ENCODE measurements at regions not wholly inside any gene's neighbourhood (a gene's known extent, or its start where the extent isn't known, plus 50 kb on each side); places are given as distances from the start of the nearest gene placed in this dataset.

DNA sequence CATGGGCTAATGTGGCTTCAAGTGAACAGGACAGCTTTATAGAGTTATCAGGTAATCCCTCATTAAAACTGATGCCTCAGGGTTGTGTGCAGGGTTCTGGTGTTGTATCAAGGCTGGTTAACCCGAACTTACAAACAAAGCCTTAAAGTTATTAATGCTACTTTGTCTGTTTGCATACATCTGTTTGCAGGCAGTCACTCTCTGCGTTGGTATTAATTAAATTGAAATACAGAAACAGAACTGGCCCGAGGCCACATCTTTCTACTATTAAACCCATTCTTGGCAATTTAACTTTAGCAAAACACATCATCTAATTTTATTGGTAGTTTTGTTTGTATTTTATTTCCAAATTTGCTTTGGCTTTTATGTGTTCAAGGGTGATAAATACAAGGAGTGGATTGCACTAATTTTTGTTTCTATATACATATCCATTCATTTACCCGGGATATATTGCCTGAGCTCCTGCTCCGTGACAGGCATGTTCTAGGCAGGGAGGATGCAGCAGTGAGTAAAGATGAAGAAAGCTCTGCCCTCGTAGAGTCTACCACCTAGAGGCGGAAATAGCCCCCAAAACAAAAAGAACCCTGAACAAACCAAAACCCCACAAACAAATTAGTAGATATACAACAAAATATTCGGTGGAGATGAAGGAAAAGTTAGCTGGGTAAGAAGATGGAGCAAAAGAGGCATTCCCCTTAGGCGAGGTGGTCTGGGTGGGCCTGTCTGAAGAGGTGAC lies 164.2 kb downstream of the MACROH2A1 start:
- no peak for DNase-seq

DNA sequence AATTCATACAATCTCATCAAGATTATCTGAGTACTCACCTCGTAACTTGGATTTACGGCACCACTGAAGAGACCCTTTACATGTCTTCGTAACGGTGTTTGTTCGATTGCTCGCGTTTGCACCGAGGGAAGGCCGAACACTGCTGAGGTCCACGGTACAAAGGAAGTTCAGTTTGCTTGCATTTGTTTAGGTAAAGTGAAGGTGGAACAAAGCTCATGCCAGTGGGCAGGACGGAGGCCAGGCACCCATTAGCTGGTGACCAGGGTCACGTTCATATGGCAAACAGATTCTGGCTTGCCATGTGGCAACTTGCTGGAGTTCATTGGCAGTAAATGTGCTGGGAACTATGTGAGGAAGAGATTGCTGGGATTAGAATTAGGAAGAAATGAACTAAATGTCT lies 164.8 kb downstream of the MACROH2A1 start:
- DNase-seq, result no peak

DNA sequence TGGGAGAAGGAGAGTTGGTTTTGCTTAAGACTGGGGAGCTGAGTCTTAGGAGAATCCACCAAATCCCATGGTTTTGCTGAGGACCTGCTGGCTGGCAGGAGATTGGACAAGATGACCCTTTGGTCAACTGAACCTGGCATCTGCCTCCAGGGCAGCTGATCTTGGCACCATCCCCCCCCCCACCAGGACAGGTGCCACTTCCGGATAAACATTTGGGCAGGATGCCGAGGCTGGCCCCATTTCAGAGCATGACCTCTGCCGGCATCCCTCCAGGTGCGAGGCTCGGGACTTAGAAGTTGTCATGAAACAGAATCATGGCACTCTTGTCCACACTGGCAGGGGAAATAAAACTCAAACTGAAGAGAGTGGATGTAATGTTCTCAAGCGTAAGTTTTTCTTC lies 165.6 kb downstream of the MACROH2A1 start:
- no peak for DNase-seq

DNA sequence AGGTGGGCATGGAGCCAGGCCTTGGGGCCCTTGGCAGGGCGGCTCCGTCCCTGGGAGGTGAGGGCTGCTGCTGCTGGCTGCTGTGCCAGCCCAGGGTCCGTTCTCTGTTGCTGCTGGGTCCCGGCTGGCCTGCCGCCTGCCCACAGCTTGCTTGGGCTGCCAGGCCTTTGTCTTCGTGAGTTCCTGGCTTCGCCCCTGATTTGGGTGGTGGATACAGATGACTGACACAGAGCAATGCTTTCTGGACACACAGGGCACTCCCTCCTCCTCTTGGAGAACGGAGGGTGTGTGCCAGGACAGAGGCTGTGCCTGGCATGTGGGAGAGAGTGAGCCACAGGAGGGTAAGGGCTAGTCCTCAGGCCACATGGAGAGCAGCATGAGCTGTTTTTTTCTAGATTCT lies 166.1 kb downstream of the MACROH2A1 start:
- no peak for DNase-seq

DNA sequence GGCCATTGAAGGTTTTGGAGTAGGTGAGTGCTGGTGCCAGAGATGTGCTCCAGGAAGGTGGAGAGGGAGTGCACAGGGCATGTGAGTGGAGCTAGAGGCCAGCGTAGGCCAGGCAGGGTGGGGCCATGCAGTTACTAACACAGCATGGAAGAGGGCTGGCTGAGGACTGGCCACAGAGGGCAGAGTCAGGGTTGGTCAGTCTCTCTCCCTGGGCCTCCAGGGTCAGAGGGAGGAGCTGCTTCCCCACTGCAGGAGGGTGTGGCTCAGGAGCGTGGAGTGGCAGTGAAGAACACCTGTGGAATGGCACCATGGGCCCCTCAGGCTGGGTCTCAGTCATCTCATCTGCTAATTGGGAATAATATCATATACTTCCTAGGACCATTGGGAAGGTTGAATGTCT lies 167.7 kb downstream of the MACROH2A1 start:
- DNase-seq, result no peak

DNA sequence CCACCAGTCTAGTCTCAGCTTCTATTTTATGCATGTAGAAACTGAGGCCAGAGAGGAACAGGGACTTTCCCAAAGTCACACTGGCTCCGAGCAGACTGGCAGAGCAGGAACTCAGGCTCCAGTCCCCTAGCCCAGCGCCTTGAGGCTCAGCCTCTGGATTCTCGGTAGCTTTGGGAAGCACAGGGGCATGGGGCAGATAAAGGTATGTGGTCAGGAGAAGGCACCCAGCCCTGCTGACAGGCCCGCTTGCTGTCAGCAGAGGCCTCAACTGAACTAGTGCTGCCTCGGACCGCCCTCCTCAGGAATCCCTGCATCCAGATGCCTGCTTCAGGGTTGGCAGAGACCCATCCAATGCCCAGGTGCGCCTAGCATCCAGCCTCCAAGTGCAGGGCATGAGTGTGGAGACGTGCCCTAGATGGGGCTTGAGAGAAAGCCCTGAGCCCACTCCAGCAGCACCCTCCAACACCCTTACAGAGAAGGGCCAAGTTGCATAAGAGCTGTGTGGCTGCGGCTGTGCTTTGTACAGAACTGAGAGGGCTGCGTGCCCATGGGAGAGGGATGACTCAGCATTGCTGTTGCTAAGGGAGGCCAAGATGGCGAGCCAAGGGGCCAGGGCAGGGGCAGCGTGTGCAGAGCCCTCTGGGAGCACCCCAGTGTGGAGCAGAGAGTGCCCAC lies 168.6 kb downstream of the MACROH2A1 start:
- DNase-seq, result peak; percentile 57

DNA sequence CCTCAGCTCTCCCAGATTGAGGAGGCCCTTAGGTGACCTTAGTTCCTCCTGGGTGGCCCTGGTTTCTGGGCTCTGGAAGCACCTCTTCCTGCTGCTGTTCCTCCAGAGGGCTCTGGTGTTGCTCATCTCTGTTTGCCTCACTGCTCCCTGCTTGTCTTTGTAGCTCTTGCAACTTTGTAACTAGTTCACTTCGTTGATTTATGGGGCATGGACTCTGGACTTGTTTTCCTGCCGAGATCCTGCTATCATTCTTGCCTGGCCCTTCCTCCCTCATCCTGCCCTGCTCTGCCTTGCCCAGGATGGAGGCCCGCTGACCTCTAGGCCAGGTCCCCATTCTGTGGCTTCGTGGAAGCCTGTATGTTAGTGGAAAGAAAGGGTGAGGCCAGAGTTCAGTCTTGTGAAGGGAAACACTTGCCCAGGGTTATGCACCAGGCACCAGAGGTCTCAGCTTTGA lies 169.3 kb downstream of the MACROH2A1 start:
- no peak for DNase-seq

DNA sequence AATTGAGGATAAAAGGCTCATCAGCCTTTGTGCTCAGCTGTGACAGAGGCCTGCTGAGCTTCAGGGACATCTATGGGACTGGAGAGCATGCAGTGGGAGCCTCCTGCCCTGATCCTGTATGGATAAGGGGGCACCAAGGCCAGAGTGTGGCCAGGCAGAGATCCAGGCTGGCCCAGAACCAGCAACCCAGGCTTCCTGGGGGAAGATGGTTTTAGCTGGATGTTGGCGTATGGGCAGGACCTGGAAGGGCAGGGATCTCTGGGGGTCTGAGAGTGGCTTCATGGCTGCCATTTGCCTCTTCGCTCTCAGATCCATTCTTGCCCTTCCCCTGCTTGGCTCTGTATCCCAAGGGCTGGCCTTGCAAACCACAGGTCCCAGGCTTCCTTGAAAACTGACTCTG lies 169.9 kb downstream of the MACROH2A1 start:
- DNase-seq, result no peak

DNA sequence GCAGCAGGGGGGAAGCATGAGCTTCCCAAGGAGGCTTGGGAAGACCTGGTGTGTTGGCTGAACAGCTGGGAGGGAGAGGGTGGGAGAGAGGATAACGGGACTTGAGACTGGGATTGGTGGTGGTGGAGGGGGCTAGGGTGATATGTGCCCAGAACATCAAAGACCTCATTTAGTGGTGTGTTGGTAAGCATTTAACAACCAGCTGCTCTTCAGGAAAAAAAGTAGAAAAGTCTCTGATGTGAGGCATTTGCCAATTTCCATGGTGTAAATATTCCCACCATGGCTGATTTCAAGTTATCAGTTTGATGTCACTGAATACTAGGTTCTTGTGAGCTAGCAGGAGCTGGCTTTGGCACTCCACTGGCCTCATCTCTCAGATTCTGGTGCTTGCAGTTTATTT lies 170.8 kb downstream of the MACROH2A1 start:
- no peak for DNase-seq

DNA sequence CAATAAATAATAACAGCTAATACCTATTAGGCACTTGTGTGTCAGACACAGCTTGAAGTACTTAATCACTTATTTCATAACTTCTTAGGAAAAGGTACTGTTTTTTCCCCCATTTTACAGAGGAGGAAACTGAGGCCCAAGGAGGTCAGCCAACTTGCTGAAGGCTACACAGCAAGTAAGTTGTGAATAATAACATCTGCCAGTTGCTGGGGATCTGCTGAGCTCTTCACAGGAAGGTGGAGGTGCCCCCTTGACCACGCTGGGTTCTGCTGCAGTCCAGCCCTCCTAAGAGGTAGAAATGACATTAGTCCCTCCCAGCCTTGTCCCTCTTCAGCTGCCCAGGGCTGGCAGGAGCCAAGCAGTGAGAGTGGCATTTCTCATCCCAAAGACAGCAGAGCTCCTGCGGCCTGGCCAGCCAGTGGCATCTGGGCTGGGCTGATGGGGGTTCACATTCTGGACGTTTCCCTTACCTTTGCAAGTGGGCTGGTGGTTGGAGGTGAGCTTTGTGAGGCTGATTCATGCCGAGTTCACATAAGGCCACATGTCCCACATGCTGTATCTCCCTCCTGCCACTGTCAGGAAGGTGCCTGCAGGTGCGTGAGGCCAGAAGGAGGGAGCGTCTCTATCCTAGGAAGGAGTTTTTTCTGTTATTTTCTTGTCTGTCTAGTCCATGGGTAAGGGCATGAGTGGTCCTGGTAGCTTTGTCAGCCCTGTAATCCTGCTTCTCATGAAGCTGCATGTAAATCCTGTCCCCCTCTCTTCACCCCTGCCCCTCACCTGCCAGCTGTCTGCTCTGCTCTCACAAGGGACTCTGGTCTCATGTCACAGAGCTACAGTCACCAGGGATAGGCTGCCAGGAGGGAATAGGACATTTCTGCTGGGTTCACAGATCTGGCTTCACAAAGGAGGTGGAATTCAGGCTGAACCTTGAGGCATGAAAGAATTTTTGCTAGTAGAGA lies 171.7 kb downstream of the MACROH2A1 start:
- no peak for DNase-seq

DNA sequence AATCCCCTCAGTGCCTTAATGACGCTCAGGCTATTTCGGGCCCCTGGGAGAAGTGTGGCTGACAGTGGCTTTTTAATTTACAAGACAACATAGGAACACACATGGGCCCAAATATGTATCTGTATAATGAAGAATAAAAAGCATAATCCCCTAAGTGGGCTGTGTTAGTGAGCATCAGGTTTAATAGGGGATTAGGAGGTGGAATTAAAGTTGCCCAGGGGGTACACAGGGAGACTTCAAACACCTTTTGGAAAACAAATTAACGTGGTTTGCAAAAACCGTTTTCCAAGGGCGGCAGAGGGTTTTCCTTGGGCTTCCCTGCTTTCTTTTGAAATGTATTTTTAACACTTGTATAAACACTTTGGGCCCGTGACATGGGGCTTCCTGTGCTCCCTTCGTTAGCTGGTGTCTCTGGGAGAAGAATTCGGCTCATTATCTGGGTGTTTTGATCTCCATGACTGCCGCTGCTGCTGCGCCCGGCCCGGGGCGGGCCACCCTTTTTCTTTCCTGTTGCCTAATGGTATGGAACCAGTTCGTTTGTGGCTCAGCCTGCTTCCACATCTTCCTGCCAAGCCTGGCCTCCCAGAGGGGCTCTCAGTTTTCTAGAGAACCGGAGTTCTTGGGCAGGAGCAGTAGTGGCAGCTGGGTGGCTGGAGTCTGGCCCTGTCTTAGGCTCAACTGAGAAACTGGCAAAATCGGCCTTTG lies 173.0 kb downstream of the MACROH2A1 start:
- DNase-seq, result no peak

DNA sequence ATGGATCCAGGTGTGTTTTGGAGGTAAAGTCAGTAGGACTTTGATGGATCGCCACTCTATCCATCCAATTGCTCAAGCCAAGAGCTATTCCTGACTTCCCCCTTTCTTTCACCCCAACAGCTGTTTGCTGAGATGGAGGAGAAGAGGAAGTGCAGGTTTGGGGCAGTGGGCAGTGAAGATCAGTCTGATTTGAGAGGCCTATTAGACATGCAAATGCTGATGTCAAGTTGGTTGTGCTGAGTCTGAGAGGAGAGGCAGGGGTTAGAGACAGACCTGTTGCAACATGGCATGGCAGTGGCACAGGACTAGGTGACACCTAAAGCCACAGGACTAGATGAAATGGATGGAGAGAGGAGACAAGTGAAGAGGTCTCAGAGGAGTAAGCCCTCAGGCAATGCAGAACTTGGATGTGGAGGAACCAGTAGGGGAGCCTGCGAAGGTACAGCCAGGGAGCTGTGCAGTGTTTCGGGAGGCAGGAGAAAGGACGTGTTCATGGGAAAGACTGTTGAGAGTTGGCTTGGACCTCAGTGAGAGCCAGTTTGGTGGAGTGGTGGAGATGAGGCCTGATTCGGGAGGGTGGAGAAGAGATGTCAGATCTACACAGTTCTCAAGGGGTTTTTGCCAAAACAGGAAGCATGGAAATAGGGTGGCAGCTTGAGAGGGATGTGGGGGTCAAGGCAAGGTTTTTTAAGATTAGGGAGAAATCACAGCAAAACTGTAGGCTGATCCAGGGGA lies 175.0 kb downstream of the MACROH2A1 start:
- no peak for DNase-seq

DNA sequence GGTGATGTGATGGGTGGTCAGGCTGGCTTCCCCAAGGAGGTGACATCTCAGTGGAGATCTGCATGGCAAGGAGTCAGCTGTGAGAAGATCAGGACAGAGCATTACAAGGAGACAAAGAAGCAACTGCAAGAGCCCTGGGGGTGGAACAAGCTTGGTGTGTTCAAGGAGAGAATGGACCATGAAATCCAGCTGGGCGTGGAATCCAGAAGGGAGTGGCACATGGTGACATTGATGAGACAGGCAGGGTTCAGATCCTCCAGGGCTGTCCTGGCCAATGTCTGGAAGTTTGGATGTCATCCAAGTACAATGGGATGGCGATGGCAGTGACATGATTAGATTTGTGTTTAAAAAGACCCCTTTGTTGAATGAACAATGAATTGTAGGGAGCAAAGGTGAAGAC lies 175.6 kb downstream of the MACROH2A1 start:
- no peak for DNase-seq

DNA sequence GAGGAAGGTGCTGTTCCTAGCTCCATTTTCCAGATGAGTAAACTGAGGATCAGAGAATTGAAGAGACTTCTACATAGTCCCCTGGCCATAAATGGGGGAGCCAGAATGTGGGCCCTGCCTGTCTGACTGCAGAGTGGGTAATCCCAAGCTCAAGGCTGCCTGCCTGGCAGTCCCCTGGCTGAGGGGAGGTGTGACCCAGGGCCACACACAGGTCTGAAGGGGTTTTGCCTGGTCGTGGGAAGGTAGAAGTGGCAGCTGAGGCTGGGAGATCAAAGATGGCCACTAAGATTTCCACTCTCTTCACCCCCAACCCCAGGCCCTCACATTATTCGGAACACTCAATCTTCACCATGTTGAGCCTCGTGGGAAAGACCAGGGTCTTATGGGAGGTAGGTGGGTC lies 176.3 kb downstream of the MACROH2A1 start:
- no peak for DNase-seq

DNA sequence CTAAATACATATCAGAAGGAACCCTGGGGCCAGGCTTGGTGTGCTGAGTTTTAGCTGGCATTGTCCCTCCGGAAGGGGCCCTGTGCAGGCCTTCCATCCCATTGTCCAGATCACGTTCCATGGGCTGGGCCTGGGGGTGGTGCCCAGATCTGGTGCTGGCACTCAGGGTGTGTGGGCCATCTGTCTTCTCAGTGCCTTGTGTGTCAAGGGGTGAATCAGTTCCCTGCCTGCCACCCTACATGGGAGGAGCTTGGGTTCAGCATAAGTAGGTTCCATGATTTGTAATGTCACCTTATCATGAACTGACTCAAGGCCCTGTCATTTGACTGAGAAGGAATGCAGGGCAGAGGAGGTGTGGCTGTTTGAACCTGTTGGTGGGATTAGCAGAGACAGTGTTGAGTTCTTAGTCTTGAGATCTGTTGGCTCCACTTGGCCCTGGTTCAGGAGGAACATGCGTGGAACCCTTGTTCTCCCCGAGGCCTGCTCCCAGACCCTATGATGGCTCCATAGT lies 176.8 kb downstream of the MACROH2A1 start:
- no peak for DNase-seq

DNA sequence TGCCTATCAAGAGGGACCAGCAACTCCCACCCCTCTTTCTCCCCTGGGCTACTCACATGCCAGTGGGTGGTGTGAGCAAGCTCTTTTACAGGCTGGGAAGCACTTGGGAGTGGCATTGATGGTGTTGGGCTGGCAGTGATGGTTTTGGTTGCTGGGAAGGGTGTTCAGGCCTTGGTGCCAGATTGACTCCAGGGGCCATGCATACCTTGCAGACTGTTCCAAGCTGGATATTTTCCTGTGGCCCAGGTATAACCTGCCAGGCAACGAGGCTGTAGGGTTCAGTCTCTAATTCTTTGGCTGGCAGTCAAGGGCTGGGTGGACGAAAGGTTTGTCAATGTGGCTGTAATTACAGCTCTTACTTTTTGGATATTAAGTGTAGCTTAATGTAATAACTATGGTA lies 177.3 kb downstream of the MACROH2A1 start:
- no peak for DNase-seq

DNA sequence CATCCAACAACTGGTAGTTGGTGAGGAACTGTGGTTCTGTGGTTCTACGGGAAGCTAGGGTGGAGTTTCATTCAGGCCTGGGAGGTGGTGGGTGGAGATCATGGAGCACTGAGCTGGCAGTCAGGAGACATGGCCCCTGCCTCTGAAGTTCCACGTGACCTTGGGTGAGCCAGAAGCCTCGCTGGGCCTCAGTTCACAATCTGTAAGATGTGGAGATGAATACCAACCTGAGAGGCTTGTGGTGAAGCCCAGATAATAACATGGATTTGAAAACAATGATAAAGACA lies 177.9 kb downstream of the MACROH2A1 start:
- DNase-seq, result no peak

DNA sequence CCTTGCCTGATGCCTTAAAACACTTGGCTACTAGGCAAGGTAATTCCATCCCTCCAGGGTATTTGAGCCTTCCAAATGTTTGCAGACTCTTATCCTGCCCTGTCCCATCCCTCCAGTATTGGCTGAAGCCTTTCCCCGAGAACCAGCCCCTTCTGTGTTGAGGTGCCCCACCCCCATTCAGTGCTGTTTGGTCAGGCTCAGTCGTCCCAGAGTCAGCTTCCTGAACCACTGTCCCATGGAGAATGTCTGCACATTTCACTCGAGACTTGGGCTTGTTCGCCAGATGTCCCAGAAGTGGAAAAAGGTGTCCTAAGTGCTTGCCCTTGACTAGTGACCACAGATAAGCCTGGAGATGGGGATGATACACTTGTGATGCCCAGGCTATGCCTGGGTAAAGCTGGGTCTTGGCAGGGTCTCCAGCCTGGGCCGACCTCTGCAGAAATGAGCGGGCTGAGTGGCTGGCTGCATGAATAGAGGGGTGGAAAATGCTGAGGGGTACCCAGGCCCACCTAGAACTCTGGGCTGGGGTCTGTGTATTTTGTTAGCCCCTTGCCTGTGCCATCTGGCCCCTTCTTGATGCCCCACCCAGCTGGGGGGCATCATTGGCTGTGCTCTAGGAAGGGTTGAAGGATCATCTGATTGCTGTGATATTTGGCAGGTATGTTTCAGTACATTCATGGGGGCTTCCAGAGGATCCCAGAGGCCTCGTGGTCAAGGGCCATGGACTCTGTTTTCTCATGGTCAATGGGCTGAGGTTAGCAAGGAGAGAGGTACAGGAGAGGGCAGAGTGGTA lies 178.4 kb downstream of the MACROH2A1 start:
- DNase-seq, result no peak

DNA sequence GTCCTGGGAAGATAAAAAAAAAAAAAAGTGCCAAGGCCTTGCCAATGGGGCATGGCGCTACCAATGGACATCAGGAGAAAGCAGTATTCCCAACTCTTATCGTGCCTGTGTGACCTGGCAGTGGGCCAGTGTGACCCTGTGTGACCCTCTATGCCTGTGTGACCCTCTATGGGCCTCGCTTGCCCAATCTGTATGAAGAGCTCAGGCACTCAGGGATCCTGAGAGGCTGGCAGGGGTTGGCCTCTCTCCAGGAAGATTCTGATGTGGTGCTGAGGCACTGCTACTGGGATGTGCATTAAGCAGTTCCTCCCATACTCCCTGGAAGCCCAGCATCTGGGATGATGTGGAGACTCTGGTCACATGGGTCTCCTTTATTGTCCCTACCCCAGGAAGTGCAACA lies 179.2 kb downstream of the MACROH2A1 start:
- DNase-seq, result no peak

DNA sequence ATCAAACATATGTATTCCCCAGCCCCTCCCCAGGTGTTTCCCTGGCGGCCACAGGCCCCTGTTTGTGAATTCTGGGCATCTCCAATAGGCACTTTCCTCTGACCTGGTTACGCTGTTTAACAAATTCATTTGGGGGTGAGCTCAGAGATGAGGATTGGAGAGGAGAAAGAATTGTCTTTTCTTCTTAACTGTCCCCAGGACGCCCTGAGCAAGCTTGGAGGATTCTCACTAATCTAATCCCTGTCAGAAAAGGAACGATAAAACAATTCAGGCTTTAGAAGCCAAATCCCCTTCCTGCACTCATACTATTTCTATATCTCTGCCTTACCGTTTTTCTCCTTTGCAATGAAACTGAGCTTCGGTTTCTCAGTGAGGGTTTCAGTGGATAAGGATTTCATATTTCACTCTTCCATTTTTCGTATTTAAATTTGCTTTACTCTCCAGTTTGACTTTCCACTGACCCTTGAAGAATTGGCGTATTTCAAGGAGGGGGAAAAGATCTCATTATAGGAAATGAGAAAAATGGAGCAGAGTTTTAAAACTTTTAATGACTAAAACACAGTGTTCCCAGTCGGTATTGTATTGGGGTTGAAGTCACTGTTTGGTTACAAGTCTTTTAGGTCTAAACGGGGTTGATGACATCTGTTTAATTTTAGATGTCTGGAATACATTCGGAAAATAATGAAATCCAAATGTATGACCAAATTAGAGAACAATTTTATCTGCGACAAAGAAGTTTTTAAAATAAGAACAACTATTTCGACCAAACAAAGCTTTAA lies 180.1 kb downstream of the MACROH2A1 start:
- no peak for DNase-seq

DNA sequence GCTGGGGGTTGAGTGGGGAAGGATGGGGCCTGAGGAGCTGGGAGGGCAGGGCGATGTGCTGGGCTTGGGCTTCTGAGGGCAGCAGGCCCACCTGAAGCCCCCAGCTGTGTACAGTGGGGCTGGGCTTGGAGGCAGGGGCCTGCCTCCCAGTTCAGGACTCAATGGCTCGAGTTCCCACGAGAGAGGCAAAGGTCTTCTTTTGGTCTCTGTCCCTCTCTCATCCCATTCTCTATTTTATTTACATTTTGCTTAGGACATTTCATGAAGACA lies 180.6 kb downstream of the MACROH2A1 start:
- DNase-seq, result no peak
